ENCODE measurements at regions not wholly inside any gene's neighbourhood (a gene's known extent, or its start where the extent isn't known, plus 50 kb on each side); places are given as distances from the start of the nearest gene placed in this dataset.

DNA sequence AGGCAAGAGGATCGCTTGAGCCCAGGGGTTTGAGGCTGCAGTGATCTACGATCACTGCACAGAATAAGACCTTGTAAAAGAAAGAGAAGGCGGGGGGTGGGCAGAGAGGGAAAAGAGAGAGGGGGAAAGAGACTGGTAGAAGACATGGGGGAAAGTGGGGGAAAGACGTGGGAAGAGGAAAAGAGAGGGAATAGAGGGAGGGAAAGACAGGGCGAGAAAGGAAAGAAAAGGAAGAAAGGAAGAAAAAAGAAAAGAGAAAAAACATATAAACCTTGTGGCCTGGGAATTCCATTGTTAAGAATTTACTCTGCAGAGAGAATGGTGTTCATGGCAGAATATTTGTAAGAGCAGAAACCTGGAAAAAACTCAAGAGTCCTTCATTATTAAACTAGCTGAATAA lies 120.4 kb downstream of the RMI2 start:
- ChIA-PET POLR2A (no interaction called here), CTCF (interaction anchor here (0.7 to 1.3 kb wide), 2 partner anchors 12 to 818 kb away, joined by 3 to 4 read pairs; no protein-coding TSS in a partner anchor)

DNA sequence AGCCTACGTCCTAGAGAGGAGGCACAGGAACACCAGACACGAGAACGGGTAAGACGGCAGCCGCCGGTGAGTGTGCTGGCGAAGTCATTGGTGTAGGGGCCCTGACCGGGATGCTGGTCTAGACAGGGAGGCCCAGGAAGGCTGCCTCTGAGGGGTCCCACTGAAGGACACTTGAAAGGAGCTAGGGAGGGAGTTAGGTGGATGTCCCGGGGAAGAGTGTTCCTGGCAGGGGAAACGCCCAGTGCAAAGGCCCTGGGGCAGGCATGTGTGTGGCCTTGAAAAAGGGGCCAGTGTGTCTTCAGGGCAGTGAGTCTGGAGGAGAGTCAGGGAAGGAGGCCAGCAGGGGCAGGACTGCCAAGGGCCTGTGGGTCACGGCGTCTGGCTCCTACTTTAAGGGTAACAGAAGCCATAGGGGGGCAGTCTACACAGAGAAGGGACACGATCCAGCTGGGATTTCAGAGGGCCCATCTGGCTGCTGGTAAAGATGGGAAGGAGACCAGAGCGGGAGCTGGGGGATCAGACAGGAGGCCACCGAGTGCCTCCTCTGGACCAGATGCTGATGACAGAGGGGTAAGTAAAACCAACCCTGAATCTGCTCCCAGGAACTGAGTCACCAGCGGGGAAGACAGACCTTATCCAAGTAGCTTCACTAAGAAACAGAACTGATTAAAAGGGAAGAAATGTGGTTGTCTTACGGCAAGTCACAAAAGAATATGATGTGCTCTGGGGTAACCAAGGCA lies 115.9 kb downstream of the LITAF start:
- POLR2A ChIA-PET, result no interaction called here

DNA sequence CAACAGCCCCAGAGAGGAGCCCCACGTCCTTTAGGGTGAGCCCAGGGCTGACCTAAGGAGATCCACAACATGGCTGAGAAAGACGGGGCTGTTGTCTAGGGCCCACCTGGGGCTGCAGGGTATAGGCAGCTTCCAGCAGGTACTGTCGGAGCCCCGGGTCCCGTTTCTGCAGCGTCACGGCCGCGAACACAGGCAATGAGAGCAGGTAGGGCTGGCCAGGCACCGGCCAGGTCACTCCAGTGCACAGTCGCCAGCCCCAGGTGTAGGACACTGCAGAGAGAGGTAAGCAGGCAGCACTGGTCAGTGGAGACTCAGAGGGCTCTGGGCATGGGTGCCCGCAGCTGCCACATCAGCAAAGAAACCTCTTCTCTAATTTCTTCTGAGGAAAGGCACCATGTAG lies 115.2 kb downstream of the LITAF start:
- POLR2A ChIA-PET, result no interaction called here
- CTCF ChIA-PET, result interaction anchor here (1.2 kb wide), 1 partner anchor 10 kb away, joined by 3 read pairs; no protein-coding TSS in a partner anchor

More for the DNA sequence above, 115.9 kb downstream of the LITAF start:
- CTCF ChIA-PET, result no interaction called here

DNA sequence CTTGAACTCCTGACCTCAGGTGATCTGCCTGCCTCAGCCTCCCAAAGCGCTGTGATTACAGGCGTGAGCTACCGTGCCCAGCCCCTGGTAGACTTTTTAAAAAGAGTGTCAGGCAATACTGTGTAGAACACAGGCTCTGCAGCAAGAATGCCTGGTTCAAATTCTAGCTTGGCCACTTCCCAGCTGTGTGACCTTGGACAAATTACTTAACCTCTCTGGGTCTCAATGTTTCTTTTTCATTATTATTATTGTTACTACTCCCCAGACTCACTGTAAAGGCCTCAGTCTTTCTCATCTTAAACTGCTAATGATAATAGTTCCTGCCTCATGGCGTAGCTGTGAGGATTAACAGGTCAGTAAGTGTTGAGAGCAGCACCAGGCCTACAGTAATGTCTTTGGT lies 114.3 kb downstream of the LITAF start:
- ChIA-PET POLR2A (no interaction called here), CTCF (interaction anchor here (1.2 kb wide), 1 partner anchor 10 kb away, joined by 3 read pairs; no protein-coding TSS in a partner anchor)

DNA sequence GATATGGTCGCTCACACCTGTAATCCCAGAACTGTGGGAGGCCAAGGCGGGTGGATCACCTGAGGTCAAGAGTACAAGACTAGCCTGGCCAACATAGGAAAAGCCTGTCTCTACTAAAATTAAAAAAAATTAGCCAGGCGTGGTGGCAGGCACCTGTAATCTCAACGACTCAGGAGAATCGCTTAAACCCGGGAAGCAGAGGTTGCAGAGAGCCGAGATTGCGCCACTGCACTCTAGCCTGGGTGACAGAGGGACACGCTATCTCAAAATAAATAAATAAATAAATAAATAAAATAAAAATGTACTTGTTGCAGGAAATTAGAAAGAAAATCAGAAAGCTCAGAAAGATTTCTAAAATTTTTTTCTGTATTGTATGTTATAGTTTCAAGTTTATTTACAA lies 113.9 kb downstream of the LITAF start:
- CTCF ChIA-PET, result no interaction called here
- POLR2A ChIA-PET, result no interaction called here

DNA sequence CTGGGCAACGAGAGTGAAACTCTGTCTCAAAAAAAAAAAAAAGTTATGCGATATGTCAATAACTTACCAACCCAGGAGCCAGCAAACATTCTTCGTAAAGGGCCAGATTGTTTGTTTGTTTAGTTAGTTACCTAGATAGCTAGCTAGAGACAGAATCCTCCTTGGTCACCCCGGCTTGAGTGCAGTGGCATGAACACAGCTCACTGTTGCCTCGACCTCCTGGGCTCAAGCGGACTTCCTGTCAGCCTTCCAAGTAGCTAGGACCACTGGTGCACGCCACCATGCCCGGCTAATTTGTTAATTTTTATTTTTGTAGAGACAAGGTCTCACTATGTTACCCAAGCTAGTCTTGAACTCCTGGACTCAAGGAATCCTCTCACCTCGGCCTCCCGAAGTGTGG lies 113.0 kb downstream of the LITAF start:
- ChIA-PET CTCF (interaction anchor here (0.6 kb wide), 1 partner anchor 666 kb away, joined by 3 read pairs; no protein-coding TSS in a partner anchor), POLR2A (no interaction called here)

DNA sequence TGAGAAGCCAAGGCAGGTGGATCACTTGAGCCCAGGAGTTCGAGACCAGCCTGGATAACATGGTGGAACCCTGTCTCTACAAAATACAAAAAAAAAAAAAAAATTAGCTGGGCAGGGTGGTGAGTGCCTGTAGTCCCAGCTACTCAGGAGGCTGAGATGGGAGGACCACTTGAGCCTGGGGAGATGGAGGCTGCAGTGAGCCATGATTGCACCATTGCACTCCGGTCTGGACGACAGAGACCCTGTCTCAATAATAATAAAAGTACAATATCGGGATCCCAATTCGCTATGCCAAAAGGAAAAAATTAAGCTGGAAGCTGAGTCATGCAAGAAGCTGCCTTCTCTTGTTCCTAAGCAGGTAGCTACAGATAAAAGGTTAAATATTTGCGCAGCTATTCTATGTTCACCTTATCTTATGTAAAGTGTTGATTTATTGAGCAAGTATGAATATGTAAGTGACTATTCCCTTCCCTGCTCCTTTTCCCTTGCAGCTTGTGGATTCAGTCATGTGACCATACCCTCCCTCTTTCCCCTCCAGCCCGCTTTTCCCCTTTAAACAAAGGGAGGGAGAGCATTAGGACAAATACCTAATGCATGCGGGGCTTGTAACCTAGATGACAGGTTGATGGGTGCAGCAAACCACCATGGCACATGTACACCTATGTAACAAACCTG lies 112.0 kb downstream of the LITAF start:
- ChIA-PET POLR2A (no interaction called here), CTCF (interaction anchor here (1.0 kb wide), 1 partner anchor 20 kb away, joined by 4 read pairs; no protein-coding TSS in a partner anchor)

DNA sequence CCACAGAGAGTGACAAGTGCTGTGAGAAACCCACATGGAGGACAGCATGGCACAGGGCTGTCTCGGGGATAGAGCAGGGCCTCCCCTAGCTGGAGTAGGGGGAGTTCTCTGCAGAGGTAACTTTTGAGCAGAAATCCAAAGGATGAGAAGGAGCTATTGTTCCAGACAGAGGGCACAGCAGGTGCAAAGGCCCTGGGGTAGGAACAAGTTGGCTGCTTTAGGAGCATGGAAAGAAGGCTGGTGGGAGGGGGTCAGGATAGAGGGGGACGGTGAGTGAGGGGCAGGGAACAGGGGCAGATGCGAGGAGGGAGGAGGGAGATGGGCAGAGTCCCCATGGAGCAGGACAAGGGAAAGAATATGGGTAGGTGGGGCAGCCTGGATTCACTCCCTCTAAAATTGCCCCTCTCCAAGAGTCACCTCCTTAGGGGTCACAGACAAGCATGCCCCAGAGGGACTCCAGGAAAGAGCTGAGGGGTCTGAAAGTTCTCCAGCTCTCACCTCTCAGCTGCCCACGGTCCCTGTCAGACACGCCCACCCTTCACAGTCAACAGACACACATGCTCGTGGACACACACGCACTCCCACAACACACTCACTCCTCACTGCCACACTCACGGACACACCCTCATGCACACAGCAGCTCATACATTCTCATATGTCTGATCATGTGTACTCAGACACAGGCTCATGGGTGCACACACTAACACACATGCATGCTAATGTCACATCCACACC lies 110.7 kb downstream of the LITAF start:
- CTCF ChIA-PET, result interaction anchor here (1.0 kb wide), 1 partner anchor 19 kb away, joined by 4 read pairs; no protein-coding TSS in a partner anchor

DNA sequence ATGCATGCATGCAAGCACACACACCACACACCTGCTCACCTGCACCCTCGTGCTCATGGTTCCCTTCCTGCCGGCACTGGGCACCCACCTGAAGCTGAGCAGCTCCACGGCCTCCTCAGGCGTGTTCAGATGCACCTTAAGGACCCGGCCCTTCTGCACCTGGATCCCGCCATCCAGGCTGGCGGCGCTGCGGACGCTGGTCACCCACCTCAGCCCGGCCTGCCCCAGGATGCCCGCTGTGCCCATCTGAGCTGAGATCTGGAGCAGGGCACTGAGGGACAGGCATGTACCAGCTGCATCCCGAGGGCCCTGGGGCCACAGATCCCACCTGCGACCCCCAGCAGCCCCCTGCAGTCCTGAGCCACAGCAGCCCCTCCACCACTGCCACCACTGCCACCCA lies 110.0 kb downstream of the LITAF start:
- POLR2A ChIA-PET, result no interaction called here
- CTCF ChIA-PET, result no interaction called here

More for the DNA sequence above, 110.7 kb downstream of the LITAF start:
- POLR2A ChIA-PET, result no interaction called here

DNA sequence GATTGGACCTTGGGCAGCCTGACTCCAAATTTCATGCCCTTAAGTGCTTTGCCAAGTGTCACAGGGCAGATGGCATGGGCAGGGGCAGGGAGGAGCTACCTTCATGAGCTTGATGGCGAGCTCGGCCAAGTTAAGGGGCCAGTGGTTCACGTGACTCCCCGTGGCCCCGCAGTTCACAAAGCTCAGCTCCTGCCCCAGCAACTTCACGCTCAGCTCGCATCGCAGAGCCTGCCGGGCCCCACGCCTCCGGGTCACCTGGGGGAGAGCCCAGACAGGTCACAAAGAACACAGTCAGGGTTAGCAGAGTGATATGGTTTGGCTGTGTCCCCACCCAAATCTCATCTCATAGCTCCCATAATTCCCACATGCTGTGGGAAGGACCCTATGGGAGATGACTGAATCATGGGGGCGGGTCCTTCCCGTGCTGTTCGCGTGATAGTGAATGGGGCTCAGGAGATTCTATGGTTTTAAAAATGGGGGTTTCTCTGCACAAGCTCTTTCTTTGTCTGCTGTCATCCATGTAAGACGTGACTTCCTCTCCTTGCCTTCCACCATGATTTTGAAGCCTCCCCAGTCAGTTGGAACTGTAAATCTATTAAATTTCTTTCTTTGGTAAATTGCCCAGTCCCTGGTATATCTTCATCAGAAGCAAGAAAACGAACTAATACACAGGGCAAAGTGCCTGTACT lies 108.1 kb downstream of the LITAF start:
- ChIA-PET POLR2A (no interaction called here), CTCF (interaction anchor here (0.9 kb wide), 1 partner anchor 51 kb away, joined by 3 read pairs; no protein-coding TSS in a partner anchor)

DNA sequence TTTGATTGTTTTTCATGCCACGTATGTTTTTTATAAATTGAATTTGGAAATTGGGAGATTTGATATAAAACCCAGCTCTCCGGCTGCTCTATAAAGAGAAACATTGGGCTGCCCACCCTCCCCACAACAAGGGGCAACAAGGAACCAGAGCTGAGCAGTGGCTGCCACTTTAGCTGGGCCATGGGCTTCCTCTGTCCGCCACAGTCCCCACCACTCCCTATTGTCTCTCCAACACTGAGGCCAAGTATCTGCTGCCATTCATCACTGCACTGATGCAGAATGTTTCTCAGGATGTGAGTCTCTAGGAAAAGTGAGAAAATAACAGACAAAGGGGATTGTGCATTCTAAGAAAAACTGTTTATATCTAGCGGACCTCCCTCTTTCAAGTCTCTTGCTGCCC lies 106.8 kb downstream of the LITAF start:
- POLR2A ChIA-PET, result no interaction called here
- CTCF ChIA-PET, result no interaction called here

DNA sequence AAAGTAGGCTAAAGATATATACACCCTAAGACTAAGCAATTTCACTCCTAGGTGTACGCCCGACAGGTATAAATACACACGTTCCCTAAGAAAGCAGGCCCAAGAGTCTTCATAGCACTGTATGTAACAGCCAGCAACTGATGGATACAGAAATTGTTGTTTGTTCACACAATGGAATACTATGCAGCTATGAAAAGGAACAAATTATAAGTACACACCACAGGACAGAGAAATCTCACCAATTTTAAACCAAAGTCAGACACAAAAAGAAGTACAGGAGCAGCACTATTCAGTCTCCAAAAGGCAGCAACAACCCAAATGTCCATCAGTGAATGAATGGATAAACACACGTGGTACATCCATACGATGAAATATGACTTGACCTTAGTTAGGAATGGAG lies 106.1 kb downstream of the LITAF start:
- POLR2A ChIA-PET, result no interaction called here
- CTCF ChIA-PET, result no interaction called here

DNA sequence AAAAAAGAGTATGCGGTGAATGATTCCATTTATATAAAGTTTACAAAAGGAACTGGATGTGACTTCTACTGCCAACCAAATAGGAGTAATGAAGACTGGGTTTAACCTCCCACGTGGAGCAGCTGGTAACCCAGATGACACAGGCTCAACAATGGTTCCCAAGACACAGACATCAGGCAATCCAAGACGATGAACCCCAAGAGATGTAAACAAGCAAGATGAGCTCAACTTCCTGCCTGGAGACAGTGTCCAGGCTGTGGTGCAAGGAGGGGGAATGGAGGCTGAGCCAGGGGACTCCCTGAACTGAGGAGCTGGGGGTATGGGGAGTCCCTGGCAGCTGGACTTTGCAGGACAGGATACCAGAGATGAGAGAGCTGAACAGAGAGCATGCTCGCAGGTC lies 104.7 kb downstream of the LITAF start:
- CTCF ChIA-PET, result interaction anchor here (0.8 kb wide), 1 partner anchor 10 kb away, joined by 3 read pairs; no protein-coding TSS in a partner anchor
- POLR2A ChIA-PET, result no interaction called here

DNA sequence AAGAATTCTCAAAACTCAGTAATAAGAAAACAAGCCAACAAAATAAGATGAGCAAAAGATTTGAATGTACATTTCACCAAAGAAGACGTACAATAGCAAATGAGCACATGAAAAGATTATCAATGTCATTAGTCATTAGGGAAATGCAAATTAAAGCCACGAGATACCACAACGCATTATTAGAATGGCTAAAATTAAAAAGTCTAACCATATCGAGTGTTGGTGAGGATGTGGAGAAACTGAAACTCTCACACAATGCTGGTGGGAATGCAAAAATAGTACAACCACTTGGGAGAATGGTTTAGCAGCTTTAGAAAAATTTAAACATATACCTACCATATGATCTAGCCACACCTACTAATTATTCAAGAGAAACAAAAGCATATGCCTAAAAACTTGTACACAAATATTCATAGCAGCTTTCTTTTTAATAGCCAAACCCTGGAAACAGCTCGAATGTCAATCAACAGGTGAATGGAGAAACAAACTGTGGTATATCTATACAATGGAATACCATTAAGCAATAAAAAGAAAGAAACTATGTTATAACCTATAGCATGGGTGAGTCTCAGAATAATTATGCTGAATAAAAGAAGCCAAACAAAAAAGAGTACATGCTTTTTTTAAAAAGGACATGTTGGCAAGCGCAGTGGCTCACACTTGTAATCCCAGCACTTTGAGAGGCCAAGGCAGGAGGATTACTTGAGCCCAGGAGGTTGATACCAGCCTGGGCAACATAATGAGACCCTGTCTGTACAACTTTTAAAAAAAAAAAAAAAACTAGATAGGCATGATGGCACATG lies 103.6 kb downstream of the LITAF start:
- POLR2A ChIA-PET, result no interaction called here
- CTCF ChIA-PET, result no interaction called here

DNA sequence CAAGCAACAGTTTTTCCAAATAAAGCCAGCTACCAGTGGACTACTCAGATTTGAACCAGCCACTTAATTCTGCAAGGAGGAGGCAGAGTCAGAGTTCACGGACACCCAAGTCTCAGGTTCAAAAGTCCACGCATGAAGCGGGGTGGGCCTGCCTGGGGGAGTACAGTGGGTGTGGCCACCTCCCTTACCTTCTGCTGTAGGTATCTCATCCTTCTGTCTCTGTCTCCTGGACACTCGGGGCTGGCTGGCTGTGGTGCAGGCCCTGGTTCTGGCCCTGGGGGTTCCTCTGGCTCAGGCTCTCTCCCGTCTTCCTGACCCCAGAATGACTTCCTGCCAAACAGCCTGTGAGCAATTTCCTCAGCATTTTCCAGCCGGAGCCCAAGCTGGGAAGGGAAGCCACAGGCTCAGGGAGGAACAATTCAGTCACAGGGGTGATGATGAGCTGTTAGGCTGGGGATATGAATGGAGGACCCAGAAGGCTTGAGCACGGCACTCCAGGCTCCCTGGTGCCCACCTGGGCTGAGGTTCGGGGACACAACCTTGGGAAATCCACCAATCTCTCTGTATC lies 101.9 kb downstream of the LITAF start:
- ChIA-PET POLR2A (no interaction called here), CTCF (no interaction called here)

DNA sequence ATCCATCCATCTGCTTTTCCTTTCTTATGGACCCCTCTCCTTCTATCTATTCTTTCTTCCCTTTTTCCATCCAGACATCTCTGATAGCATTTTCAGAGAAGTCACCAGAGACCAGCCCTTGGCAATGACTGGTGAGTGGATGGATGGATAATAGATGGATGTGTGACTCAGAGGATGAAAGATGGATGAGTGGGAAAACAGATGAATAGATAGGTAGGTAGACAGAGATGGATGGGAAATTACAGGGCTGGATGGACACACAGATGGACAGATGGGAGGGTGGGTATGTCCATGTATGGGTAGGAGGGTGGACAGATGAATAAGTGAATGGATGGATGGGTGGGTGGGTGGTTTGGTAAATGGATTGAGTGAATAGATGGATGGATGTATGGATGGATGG lies 101.0 kb downstream of the LITAF start:
- CTCF ChIA-PET, result no interaction called here

DNA sequence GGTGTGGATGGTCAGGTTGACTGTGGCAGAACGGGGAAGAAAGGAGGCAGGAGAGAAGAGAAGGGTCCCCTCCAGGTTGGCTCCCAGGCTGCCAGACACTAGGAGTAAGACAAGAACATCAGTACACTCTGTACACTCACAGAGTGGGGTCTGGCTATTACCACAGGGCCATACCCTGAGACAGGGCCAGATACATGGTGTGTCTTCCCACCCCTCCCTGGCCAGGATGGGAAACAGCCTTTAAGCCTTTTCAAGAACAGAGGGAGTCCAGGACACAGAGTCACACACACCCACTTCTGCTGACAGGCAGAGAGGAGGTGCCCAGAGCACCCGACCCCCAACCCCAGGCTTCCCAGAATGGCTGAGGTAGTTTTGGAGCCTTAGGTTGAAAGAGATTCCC lies 99.4 kb downstream of the LITAF start:
- ChIA-PET POLR2A (no interaction called here), CTCF (no interaction called here)

More for the DNA sequence above, 101.0 kb downstream of the LITAF start:
- POLR2A ChIA-PET, result no interaction called here

DNA sequence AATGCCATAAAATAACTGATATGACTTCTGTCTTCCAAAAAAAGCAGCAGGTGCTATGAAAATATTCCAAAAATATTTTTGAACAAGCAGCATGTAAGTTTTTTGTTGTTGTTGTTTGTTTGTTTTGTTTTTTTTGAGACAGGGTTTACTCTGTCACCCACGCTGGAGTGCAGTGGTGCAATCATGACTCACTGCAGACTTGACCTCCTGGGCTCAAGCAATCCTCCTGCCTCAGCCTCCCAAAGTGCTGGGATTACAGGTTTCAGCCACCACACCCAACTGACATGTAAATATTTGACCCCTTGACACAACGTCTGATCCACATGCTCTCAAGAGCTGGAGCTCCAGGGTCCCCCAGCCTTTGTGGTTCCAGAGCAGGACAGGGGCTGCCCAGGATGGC lies 98.4 kb downstream of the LITAF start:
- CTCF ChIA-PET, result interaction anchor here (0.7 kb wide), 2 partner anchors 35 to 282 kb away, joined by 3 read pairs; no protein-coding TSS in a partner anchor

DNA sequence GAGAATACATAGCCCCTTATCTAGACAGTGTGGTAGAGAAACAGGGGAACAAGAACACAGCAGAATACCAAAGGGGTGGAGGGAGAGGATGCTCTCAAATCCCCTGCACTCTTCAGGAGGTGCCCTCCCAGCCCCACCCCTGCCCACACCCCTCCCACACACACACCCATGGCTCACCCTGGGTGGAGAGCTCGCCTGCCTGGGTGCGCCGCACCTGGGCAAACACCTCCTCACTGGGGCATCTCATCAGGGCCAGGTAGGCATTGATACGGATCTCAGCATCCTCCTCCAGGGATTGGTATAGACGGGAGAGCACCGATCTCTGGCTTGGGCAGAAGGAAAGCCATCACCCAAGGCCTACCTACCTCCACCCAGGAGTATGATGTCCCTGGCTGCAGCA lies 95.2 kb downstream of the LITAF start:
- ChIA-PET CTCF (no interaction called here), POLR2A (interaction anchor here (0.6 kb wide), 1 partner anchor 84 kb away, joined by 4 read pairs; no protein-coding TSS in a partner anchor)

More for the DNA sequence above, 98.4 kb downstream of the LITAF start:
- POLR2A ChIA-PET, result no interaction called here

All from activated CD8-positive, alpha-beta memory T cell treated with anti-CD3 and anti-CD28 coated beads for 36 hours (primary cell).